K562 (cell line): ENCODE measurements at regions not wholly inside any gene's neighbourhood (a gene's known extent, or its start where the extent isn't known, plus 50 kb on each side); places are given as distances from the start of the nearest gene placed in this dataset.
A peak's percentile ranks its signal among the peaks of the same experiment; 100 is the strongest.

Source experiments
- ATAC-seq: fragments of 200-7000 bp; cut with Tn5 transposase; 3 replicates; pipeline ENCODE4 v1.9.1; 2020; ENCODE audit warnings: moderate library complexity
- BruUV-seq: library from RNA; stranded (reverse); fragments of 400-500 nt; replicated peaks from 2 replicates; lab custom pipeline; 2021; lab: Mats Ljungman, UMichigan
- CTCF ChIA-PET: fragments of 300-600 bp; formaldehyde crosslinking; extraction: SDS; loops from one replicate; lab custom pipeline; 2021; ENCODE audit warnings: low intra/inter-chr PET ratio; lab: Yijun Ruan, JAX
- POLR2A ChIA-PET: fragments of 300-600, 350-650 bp; sonication (Branson Sonifier 250); formaldehyde crosslinking; extraction: SDS; loops from one replicate; lab custom pipeline; 2021; ENCODE audit warnings: antibody characterized with exemption, inconsistent platforms; lab: Yijun Ruan, JAX
- DNase-seq, 4 experiments: peaks; one replicate each; pipeline versions ENCODE4 v3.0.0 to v3.0.0-alpha.2; 2011 to 2018; ENCODE audit warnings: low spot score in 3 of 4, mixed read lengths in 3 of 4; ENCODE audit errors: extremely low read depth in 1 of 4
- FAIRE-seq: peaks from 2 replicates; lab custom pipeline; 2011; peaks lifted over from hg19 to GRCh38; lab: Jason Lieb, UNC
- H2AFZ ChIP-seq: 2 replicates; pipeline ENCODE4 v1.6.0; 2011; ENCODE audit warnings: low read depth, low read length, control low read depth, inconsistent platforms
- H3K27ac ChIP-seq: fragments of 200-600 bp; 3 replicates; pipeline ENCODE4 v1.8.0; 2011; ENCODE audit warnings: low read depth, mild to moderate bottlenecking, control low read depth, inconsistent platforms, low read length, moderate library complexity, mixed read lengths; ENCODE audit errors: extremely low read depth
- H3K27me3 ChIP-seq, 2 experiments: fragments of 300-600 bp in 1 of 2; 2 replicates in 1 of 2; 3 replicates in 1 of 2; pipeline versions ENCODE4 v1.6.0 to v1.8.0; 2011; ENCODE audit warnings: inconsistent platforms in 2 of 2, low read length in 2 of 2, mild to moderate bottlenecking in 1 of 2, mixed read lengths in 1 of 2, moderate library complexity in 1 of 2; ENCODE audit not compliant: control insufficient read depth in 2 of 2, insufficient read depth in 2 of 2
- H3K36me3 ChIP-seq: fragments of 300-600 bp; 3 replicates; pipeline ENCODE4 v1.8.0; 2011; ENCODE audit warnings: mild to moderate bottlenecking, low read length, inconsistent platforms; ENCODE audit not compliant: control insufficient read depth, insufficient read depth
- H3K4me1 ChIP-seq, 2 experiments: fragments of 200-600 bp in 1 of 2; replicated peaks in 1 of 2; 2 replicates in 1 of 2; 3 replicates in 1 of 2; pipeline versions ENCODE4 v1.5.1 to v1.8.0; 2011; ENCODE audit warnings: inconsistent platforms in 2 of 2, low read length in 2 of 2, mild to moderate bottlenecking in 1 of 2, mixed read lengths in 1 of 2, moderate library complexity in 1 of 2; ENCODE audit not compliant: control insufficient read depth in 2 of 2, insufficient read depth in 2 of 2
- H3K4me2 ChIP-seq: 2 replicates; pipeline ENCODE4 v1.6.1; 2011; ENCODE audit warnings: low read length, control low read depth, inconsistent platforms, mixed read lengths; ENCODE audit not compliant: insufficient read depth
- H3K4me3 ChIP-seq: fragments of 200-600 bp; sonication (generic), shearing (Covaris generic); 2 replicates; pipeline ENCODE4 v1.5.1; 2016; ENCODE audit warnings: control low read depth, inconsistent platforms
- H3K79me2 ChIP-seq: fragments of 200-600 bp; 3 replicates; pipeline ENCODE4 v1.8.0; 2011; ENCODE audit warnings: low read length, inconsistent platforms; ENCODE audit not compliant: control insufficient read depth, insufficient read depth
- H3K9ac ChIP-seq, 2 experiments: 2 replicates each; pipeline versions ENCODE4 v1.6.0 to v1.6.1; 2011; ENCODE audit warnings: low read depth in 2 of 2, low read length in 2 of 2, control low read depth in 1 of 2, inconsistent platforms in 1 of 2, mild to moderate bottlenecking in 1 of 2, mixed read lengths in 1 of 2; ENCODE audit not compliant: insufficient read depth in 1 of 2
- H3K9me1 ChIP-seq: one replicate; pipeline ENCODE4 v1.6.0; 2011; ENCODE audit warnings: inconsistent platforms, mild to moderate bottlenecking, low read length, moderate library complexity; ENCODE audit not compliant: control insufficient read depth, insufficient read depth
- H3K9me3 ChIP-seq: replicated peaks from 2 replicates; pipeline ENCODE4 v1.5.1; 2011; ENCODE audit warnings: low read depth, low read length, inconsistent platforms; ENCODE audit not compliant: control insufficient read depth, insufficient read depth
- H4K20me1 ChIP-seq: replicated peaks from 2 replicates; pipeline ENCODE4 v1.6.1; 2011; ENCODE audit warnings: low read length, inconsistent platforms, mixed read lengths; ENCODE audit not compliant: control insufficient read depth, insufficient read depth
- CBX3 ChIP-seq, 2 experiments: IDR thresholded peaks; 1 replicate in 1 of 2; 2 replicates in 1 of 2; pipeline ENCODE4 v1.6.1; 2012; ENCODE audit warnings: inconsistent platforms in 2 of 2, low read length in 2 of 2, borderline replicate concordance in 1 of 2, control low read depth in 1 of 2
- CXXC5 ChIP-seq: fragments of 250-450 bp; sonication (Bioruptor Pico); IDR thresholded peaks from 2 replicates; pipeline ENCODE4 v1.8.0; 2022; ENCODE audit warnings: inconsistent platforms, mild to moderate bottlenecking, moderate library complexity
- ELK1 ChIP-seq: sonication (generic); formaldehyde crosslinking; IDR thresholded peaks from 2 replicates; pipeline ENCODE4 v1.8.1; 2022; ENCODE audit warnings: missing genetic modification reagents
- GATA2 ChIP-seq: sonication (generic); formaldehyde crosslinking; IDR thresholded peaks from 2 replicates; pipeline ENCODE4 v1.4.0; 2020; ENCODE audit warnings: mild to moderate bottlenecking, missing genetic modification reagents
- NFIC ChIP-seq: fragments of 450-650 bp; IDR thresholded peaks from 2 replicates; pipeline ENCODE4 v1.6.1; 2017; ENCODE audit warnings: mild to moderate bottlenecking, inconsistent platforms
- NFIX ChIP-seq: fragments of 250-450 bp; sonication (Bioruptor Pico); IDR thresholded peaks from 2 replicates; pipeline ENCODE4 v1.4.0; 2020; ENCODE audit warnings: low read depth, mild to moderate bottlenecking, moderate library complexity
- NONO ChIP-seq, 2 experiments: fragments of 200-400 bp in 1 of 2; fragments of 450-650 bp in 1 of 2; formaldehyde crosslinking in 1 of 2; IDR thresholded peaks; 2 replicates each; pipeline ENCODE4 v1.6.1; 2017; ENCODE audit warnings: low read depth in 2 of 2, mild to moderate bottlenecking in 2 of 2, moderate library complexity in 2 of 2, low read length in 1 of 2
- POLR2H ChIP-seq: IDR thresholded peaks from 2 replicates; pipeline ENCODE4 v1.6.1; 2016; ENCODE audit warnings: missing genetic modification characterization, low read depth, mild to moderate bottlenecking, control low read depth, missing compliant biosample characterization, moderate library complexity
- RAD21 ChIP-seq, 2 experiments: fragments of 250-450 bp in 1 of 2; fragments of 450-650 bp in 1 of 2; sonication (Bioruptor Pico) in 1 of 2; formaldehyde crosslinking in 1 of 2; IDR thresholded peaks in 1 of 2; conservative IDR thresholded peaks in 1 of 2; 2 replicates each; pipeline versions ENCODE4 v1.4.0 to v1.8.0; 2020 to 2022; ENCODE audit warnings: mild to moderate bottlenecking in 2 of 2, moderate library complexity in 1 of 2
- WGBS: fragments of 100-300 bp; shearing (Covaris generic); methylation state at CpG from one replicate; pipeline ENCODE4 v1.1.6; 2016; ENCODE audit warnings: low coverage, mixed read lengths; ENCODE audit not compliant: insufficient coverage; ENCODE audit errors: missing lambda C conversion rate; 5-methylcytosine and 5-hydroxymethylcytosine counted together
- in situ Hi-C: fragments of 300-500 bp; cut with MboI; formaldehyde crosslinking; loops from 4 replicates; pipeline ENCODE4 v1.15.0; 2018; ENCODE audit warnings: inconsistent platforms, mixed read lengths
- intact Hi-C: fragments of 100-400 bp; cut with micrococcal nuclease; formaldehyde crosslinking; loops from 2 replicates; pipeline ENCODE4 v1.14.2; 2022
- TF ChIP-seq, protein P1 (sequence below): sonication (generic); formaldehyde crosslinking; IDR thresholded peaks from 2 replicates; pipeline ENCODE4 v1.8.1; 2023; ENCODE audit warnings: mild to moderate bottlenecking, missing genetic modification reagents
- TF ChIP-seq, protein P2 (sequence below): fragments of 200-800 bp; sonication (Bioruptor generic); IDR thresholded peaks from 2 replicates; pipeline ENCODE4 v1.6.1; 2017; ENCODE audit warnings: missing genetic modification characterization, missing compliant biosample characterization

DNA sequence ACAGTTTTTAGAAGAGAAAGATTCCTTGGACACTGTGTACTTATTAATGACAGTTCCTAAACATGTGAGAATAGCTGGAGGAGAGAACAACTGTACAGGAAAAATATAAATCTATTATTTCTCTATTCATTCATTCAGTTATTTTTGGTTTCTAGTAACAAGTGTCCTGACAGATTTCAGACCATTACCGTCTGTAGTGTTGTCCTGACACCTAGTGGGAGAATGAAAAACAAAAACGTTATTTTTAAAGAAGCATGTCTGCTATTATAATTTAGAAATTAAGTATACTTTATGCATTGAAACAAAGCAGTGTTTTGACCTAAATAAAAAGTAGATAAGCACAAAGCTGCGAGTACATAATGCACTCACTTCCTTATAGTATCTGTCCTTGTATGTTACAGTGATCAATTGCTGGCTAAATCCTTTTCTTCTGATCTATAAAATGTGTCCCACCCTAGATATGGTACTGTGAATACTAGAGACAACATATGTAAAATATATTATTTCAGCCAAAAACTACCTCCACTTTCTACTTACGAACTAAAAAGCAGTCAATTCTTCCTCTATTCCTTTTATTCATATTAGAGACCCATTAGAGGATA is 575.6 kb downstream of the ARL4A start (continued):
- TF ChIP-seq CBX3 (IDR thresholded peaks at IDR 0.05; ENCODE audit: borderline replicate concordance in 1 of 2, low read length in 2 of 2) (no peak), RAD21 (CRISPR knock-in tag; conservative IDR thresholded peaks at IDR 0.05 in 1 of 2, IDR thresholded peaks at IDR 0.05 in 1 of 2) (peak; percentile 97 to 98), POLR2H (0 out of 2 replicates have a peak, but pooled peaks have one; percentile 24), NONO (IDR thresholded peaks at IDR 0.05; ENCODE audit: low read depth in 2 of 2, low read length in 1 of 2) (no peak)
- TF ChIP-seq, protein P1, sequence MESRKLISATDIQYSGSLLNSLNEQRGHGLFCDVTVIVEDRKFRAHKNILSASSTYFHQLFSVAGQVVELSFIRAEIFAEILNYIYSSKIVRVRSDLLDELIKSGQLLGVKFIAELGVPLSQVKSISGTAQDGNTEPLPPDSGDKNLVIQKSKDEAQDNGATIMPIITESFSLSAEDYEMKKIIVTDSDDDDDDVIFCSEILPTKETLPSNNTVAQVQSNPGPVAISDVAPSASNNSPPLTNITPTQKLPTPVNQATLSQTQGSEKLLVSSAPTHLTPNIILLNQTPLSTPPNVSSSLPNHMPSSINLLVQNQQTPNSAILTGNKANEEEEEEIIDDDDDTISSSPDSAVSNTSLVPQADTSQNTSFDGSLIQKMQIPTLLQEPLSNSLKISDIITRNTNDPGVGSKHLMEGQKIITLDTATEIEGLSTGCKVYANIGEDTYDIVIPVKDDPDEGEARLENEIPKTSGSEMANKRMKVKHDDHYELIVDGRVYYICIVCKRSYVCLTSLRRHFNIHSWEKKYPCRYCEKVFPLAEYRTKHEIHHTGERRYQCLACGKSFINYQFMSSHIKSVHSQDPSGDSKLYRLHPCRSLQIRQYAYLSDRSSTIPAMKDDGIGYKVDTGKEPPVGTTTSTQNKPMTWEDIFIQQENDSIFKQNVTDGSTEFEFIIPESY = no peak

DNA sequence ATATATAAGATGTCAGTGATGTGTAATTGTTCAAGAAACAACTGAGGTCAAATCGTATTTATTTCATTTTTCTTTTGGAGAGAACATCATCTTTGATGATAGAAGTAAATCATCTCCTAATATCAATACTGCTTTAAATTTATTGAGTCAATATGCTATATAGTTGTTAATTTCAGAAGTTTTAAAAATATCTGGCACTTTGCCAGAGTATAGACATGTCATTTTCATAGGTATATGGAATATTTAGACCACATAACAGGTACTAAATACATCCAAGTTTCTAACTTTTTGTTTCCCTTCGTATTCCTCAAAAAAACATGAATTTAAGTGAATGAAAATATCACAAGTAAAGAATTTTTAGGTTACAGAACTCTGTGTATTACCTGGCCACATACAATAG is 577.8 kb downstream of the ARL4A start:
- Histone ChIP-seq H3K4me1 (peaks cover 0 to 1% of the 10 kb centered on the region in 2 experiments; a peak in 2 of 5 replicates), H3K9ac (no peak overlapping the region), H4K20me1 (no peaks in the 10 kb centered on the region), H3K9me3 (no peaks in the 10 kb centered on the region), H3K4me2 (no peak overlapping the region), H3K79me2 (no peaks in the 10 kb centered on the region), H3K9me1 (no peaks in the 10 kb centered on the region), H3K4me3 (no peak overlapping the region), H3K36me3 (no peaks in the 10 kb centered on the region), H3K27me3 (no peaks in the 10 kb centered on the region), H3K27ac (no peak overlapping the region), H2AFZ (no peak overlapping the region)
- TF ChIP-seq NFIX (CRISPR knock-in tag) (peak; percentile 92), NFIC (peak; percentile 95), GATA2 (CRISPR knock-in tag) (no peak), ELK1 (no peak), CXXC5 (CRISPR knock-in tag) (no peak)
- TF ChIP-seq, protein P2, sequence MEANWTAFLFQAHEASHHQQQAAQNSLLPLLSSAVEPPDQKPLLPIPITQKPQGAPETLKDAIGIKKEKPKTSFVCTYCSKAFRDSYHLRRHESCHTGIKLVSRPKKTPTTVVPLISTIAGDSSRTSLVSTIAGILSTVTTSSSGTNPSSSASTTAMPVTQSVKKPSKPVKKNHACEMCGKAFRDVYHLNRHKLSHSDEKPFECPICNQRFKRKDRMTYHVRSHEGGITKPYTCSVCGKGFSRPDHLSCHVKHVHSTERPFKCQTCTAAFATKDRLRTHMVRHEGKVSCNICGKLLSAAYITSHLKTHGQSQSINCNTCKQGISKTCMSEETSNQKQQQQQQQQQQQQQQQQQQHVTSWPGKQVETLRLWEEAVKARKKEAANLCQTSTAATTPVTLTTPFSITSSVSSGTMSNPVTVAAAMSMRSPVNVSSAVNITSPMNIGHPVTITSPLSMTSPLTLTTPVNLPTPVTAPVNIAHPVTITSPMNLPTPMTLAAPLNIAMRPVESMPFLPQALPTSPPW (CRISPR knock-in tag) = no peak
- DNase-seq = no peak
- ChIA-PET POLR2A (no interaction called here), CTCF (interaction anchor here (3.8 kb wide), 1 partner anchor 740 kb away, joined by 24 read pairs; no protein-coding TSS in a partner anchor)
- no TSS peak for BruUV-seq
- FAIRE-seq = no peak
- ATAC-seq = no peak
- WGBS = 3% methylated on average over 2 of the region's 2 CpGs
- intact Hi-C loops = no loop called here
- in situ Hi-C loops = no loop called here
